ENCODE measurements at regions not wholly inside any gene's neighbourhood (a gene's known extent, or its start where the extent isn't known, plus 50 kb on each side); places are given as distances from the start of the nearest gene placed in this dataset.
A peak's percentile ranks its signal among the peaks of the same experiment; 100 is the strongest.

GRCh38 chr1:198908995-198909394 lies 270.2 kb downstream of the PTPRC start:
- TF ChIP-seq EZH2 (IDR thresholded peaks at IDR 0.05) (no peak), POLR2AphosphoS5 (IDR thresholded peaks at IDR 0.05; ENCODE audit: borderline replicate concordance, low read depth, low read length) (peak; percentile 61; the same call in 1 of the 2 replicates), FOXP2 (optimal IDR thresholded peaks at IDR 0.05; ENCODE audit: control extremely low read depth, extremely low read length, insufficient read depth) (peak; percentile 23)

Data from SK-N-MC (cell line).